ENCODE measurements at regions not wholly inside any gene's neighbourhood (a gene's known extent, or its start where the extent isn't known, plus 50 kb on each side); places are given as distances from the start of the nearest gene placed in this dataset.
A peak's percentile ranks its signal among the peaks of the same experiment; 100 is the strongest.
"Not testable (repeated sequence)": the region's sequence is repeated elsewhere in the genome, so short reads cannot be mapped to it uniquely, and the experiment has no call there.

GRCh38 chr7:82507365-82507975 lies 63.9 kb upstream of the CACNA2D1 start:
- DNase-seq (ENCODE audit: low read depth) = no peak
- TF ChIP-seq, protein P1, sequence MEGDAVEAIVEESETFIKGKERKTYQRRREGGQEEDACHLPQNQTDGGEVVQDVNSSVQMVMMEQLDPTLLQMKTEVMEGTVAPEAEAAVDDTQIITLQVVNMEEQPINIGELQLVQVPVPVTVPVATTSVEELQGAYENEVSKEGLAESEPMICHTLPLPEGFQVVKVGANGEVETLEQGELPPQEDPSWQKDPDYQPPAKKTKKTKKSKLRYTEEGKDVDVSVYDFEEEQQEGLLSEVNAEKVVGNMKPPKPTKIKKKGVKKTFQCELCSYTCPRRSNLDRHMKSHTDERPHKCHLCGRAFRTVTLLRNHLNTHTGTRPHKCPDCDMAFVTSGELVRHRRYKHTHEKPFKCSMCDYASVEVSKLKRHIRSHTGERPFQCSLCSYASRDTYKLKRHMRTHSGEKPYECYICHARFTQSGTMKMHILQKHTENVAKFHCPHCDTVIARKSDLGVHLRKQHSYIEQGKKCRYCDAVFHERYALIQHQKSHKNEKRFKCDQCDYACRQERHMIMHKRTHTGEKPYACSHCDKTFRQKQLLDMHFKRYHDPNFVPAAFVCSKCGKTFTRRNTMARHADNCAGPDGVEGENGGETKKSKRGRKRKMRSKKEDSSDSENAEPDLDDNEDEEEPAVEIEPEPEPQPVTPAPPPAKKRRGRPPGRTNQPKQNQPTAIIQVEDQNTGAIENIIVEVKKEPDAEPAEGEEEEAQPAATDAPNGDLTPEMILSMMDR (IDR thresholded peaks at IDR 0.05; ENCODE audit: control insufficient read depth, extremely low read depth, insufficient read depth) = no peak
- no peak overlapping the region for H3K4me3 ChIP-seq (ENCODE audit: low read depth, low read length)

DNA sequence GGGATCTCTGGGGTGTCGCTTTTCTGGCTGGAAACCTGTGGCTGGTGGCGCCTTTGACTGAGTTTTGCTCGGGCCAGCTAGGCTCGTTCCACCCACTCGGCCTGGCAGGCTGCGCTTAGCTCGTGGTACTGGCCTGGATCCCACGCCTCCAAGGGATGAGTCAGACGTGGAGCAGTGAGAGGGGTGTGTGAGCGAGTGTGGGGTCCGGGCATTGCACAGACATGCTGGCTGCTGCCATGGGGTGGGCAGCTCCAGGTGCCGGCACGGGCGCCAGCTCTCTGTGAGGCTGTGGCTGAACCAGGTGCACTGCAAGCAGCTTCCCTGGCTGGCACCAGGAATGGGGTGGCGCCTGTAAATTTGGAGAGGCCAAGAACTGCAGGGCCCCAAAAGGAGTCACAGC lies 63.1 kb upstream of the CACNA2D1 start:
- no peak for DNase-seq (ENCODE audit: low read depth)
- H3K4me3 ChIP-seq (ENCODE audit: low read depth, low read length) = no peak overlapping the region
- TF ChIP-seq, protein P1 (IDR thresholded peaks at IDR 0.05; ENCODE audit: control insufficient read depth, extremely low read depth, insufficient read depth) = no peak

DNA sequence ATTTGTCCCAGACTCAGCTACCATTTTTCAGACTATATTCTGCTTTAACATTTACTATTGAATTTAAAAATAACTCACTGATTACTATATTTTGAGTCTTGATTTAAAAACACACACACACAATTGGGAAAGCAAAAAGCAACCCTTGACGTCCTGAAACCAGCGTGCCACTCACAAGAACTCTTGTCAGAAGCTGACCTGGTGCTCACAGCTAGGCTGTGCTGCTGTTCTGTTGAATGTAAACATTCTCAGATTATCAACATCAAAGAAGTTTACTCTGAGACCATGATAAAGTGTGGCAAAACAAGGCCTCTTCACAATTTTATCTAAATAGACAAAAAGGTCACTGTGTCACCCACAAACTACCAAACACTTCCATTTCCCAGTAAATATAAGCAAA lies 62.6 kb upstream of the CACNA2D1 start:
- no peak for DNase-seq (ENCODE audit: low read depth)
- no peak overlapping the region for H3K4me3 ChIP-seq (ENCODE audit: low read depth, low read length)
- TF ChIP-seq, protein P1 (IDR thresholded peaks at IDR 0.05; ENCODE audit: control insufficient read depth, extremely low read depth, insufficient read depth) = peak; percentile 17; the same call in 1 of the 2 replicates

DNA sequence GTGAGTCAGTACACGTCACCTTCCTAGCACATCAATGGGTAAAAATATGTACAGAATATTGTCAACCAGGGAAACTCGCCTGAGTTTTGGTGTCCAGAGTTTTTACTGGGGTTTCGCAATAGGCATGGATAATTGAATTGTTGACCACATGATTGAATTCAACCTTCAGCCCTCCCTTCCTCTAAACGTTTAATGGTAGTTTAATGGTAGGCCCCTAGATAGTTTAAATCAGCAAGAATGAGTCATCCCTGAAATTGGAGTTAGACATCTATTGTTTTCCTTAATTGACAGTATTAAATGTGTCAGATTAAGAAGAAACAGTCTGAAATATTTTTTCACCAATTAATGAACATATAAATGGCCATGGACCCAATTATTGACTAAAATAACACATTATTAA lies 57.8 kb upstream of the CACNA2D1 start:
- DNase-seq (ENCODE audit: low read depth) = no peak
- TF ChIP-seq, protein P1 (IDR thresholded peaks at IDR 0.05; ENCODE audit: control insufficient read depth, extremely low read depth, insufficient read depth) = no peak
- no peak overlapping the region for H3K4me3 ChIP-seq (ENCODE audit: low read depth, low read length)

GRCh38 chr7:82499546-82499945 lies 56.0 kb upstream of the CACNA2D1 start:
- not testable (repeated sequence) for DNase-seq (ENCODE audit: low read depth); H3K4me3 ChIP-seq (ENCODE audit: low read depth, low read length)

DNA sequence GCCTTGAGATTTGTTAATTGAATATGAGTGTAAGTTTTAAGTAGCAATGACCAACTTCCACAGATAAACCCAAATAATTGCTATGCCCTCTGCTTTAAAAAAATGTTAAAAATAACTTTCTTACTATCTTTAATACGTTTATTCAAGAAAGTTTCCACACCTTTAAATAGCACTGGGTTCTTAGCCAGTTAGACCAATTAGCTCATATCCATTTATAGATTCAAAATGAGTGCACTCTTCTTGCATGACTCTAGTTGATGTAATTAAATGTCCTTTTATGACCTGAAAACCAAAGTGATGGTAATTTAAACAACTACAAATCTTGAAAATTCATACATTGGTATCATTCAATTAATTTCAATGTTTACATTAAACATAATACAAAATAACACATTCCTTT lies 50.8 kb upstream of the CACNA2D1 start:
- no peak for DNase-seq (ENCODE audit: low read depth)
- TF ChIP-seq, protein P1 (IDR thresholded peaks at IDR 0.05; ENCODE audit: control insufficient read depth, extremely low read depth, insufficient read depth) = no peak
- H3K4me3 ChIP-seq (ENCODE audit: low read depth, low read length) = no peak overlapping the region
